Osteoblast (primary cell): ENCODE measurements at regions not wholly inside any gene's neighbourhood (a gene's known extent, or its start where the extent isn't known, plus 50 kb on each side); places are given as distances from the start of the nearest gene placed in this dataset.
A peak's percentile ranks its signal among the peaks of the same experiment; 100 is the strongest.
"Not testable (repeated sequence)": the region's sequence is repeated elsewhere in the genome, so short reads cannot be mapped to it uniquely, and the experiment has no call there.

Experiments used
- DNase-seq: peaks from one replicate; pipeline ENCODE4 v3.0.0; 2011; ENCODE audit warnings: low spot score, mixed read lengths; ENCODE audit not compliant: insufficient read length; ENCODE audit errors: missing footprints
- H2AFZ ChIP-seq: 2 replicates; pipeline ENCODE4 v1.6.0; 2011; ENCODE audit warnings: mild to moderate bottlenecking, low read length
- H3K27ac ChIP-seq: 2 replicates; pipeline ENCODE4 v1.5.1; 2011; ENCODE audit warnings: mild to moderate bottlenecking, low read depth, low read length, moderate library complexity
- H3K27me3 ChIP-seq: 2 replicates; pipeline ENCODE4 v1.6.0; 2012; ENCODE audit warnings: mild to moderate bottlenecking, control low read depth, inconsistent platforms, low read length, moderate library complexity; ENCODE audit not compliant: insufficient read depth
- H3K36me3 ChIP-seq: 2 replicates; pipeline ENCODE4 v1.5.1; 2011; ENCODE audit warnings: mild to moderate bottlenecking, low read length, control low read depth, moderate library complexity; ENCODE audit not compliant: insufficient read depth
- H3K4me1 ChIP-seq: 2 replicates; pipeline ENCODE4 v1.5.1; 2011; ENCODE audit warnings: mild to moderate bottlenecking, low read length, control low read depth, moderate library complexity; ENCODE audit not compliant: insufficient read depth
- H3K4me2 ChIP-seq: 2 replicates; pipeline ENCODE4 v1.6.0; 2011; ENCODE audit warnings: mild to moderate bottlenecking, low read length; ENCODE audit not compliant: insufficient read depth
- H3K4me3 ChIP-seq: fragments of 200-600 bp; sonication (generic); 3 replicates; pipeline ENCODE4 v1.5.1; 2012; ENCODE audit warnings: mild to moderate bottlenecking, low read length, inconsistent platforms; ENCODE audit not compliant: insufficient read depth
- H3K79me2 ChIP-seq: 2 replicates; pipeline ENCODE4 v1.6.0; 2012; ENCODE audit warnings: mild to moderate bottlenecking, low read length, control low read depth, inconsistent platforms; ENCODE audit not compliant: insufficient read depth
- H3K9me3 ChIP-seq: 2 replicates; pipeline ENCODE4 v1.5.1; 2011; ENCODE audit warnings: low read depth, low read length, control low read depth
- H4K20me1 ChIP-seq: 2 replicates; pipeline ENCODE4 v1.6.0; 2012; ENCODE audit warnings: mild to moderate bottlenecking, low read length, control low read depth; ENCODE audit not compliant: insufficient read depth
- CTCF ChIP-seq: IDR thresholded peaks from 2 replicates; pipeline ENCODE4 v1.5.1; 2011; ENCODE audit warnings: mild to moderate bottlenecking, low read depth, low read length, moderate library complexity; ENCODE audit errors: extremely low read depth

GRCh38 chr12:67890726-67891258 is 98.5 kb upstream of the IFNG-AS1 start:
- Histone ChIP-seq H3K4me1 (peaks cover 3% of the 10 kb centered on the region), H3K4me3 (no peak overlapping the region), H3K27me3 (peaks cover 2% of the 10 kb centered on the region), H3K9me3 (no peaks in the 10 kb centered on the region), H4K20me1 (no peaks in the 10 kb centered on the region), H3K79me2 (no peaks in the 10 kb centered on the region), H3K27ac (no peak overlapping the region), H3K4me2 (no peak overlapping the region), H3K36me3 (no peaks in the 10 kb centered on the region), H2AFZ (no peak overlapping the region)
- no peak for TF ChIP-seq CTCF
- DNase-seq = no peak

GRCh38 chr12:67891596-67891995 is 97.7 kb upstream of the IFNG-AS1 start:
- H2AFZ ChIP-seq = no peak overlapping the region

GRCh38 chr12:67892259-67893021 is 96.8 kb upstream of the IFNG-AS1 start:
- Histone ChIP-seq H4K20me1 (no peaks in the 10 kb centered on the region), H3K4me3 (no peak overlapping the region), H3K79me2 (no peaks in the 10 kb centered on the region), H3K27ac (no peak overlapping the region), H3K36me3 (no peaks in the 10 kb centered on the region), H3K27me3 (peaks cover 2% of the 10 kb centered on the region), H3K4me2 (no peak overlapping the region), H2AFZ (peak overlapping the region; percentile 3), H3K9me3 (no peaks in the 10 kb centered on the region), H3K4me1 (no peaks in the 10 kb centered on the region)
- no peak for TF ChIP-seq CTCF
- peak; percentile 82 for DNase-seq

More at GRCh38 chr12:67891596-67891995, 97.7 kb upstream of the IFNG-AS1 start:
- no peaks in the 10 kb centered on the region for H4K20me1 ChIP-seq
- peaks cover 2% of the 10 kb centered on the region for H3K27me3 ChIP-seq
- no peaks in the 10 kb centered on the region for H3K36me3 ChIP-seq
- H3K4me3 ChIP-seq = no peak overlapping the region
- no peak overlapping the region for H3K4me2 ChIP-seq
- H3K79me2 ChIP-seq = no peaks in the 10 kb centered on the region
- H3K9me3 ChIP-seq = no peaks in the 10 kb centered on the region
- no peak overlapping the region for H3K27ac ChIP-seq
- H3K4me1 ChIP-seq = no peaks in the 10 kb centered on the region
- no peak for DNase-seq
- no peak for TF ChIP-seq CTCF

- peak overlapping the region; percentile 3 for H2AFZ ChIP-seq
- TF ChIP-seq CTCF = no peak
- H3K36me3 ChIP-seq = no peaks in the 10 kb centered on the region
- DNase-seq = peak; percentile 68
- H3K27me3 ChIP-seq = peaks cover 2% of the 10 kb centered on the region
- H3K79me2 ChIP-seq = no peaks in the 10 kb centered on the region
- peak overlapping the region; percentile 2 for H3K4me2 ChIP-seq
- no peaks in the 10 kb centered on the region for H3K9me3 ChIP-seq
- H3K4me1 ChIP-seq = no peaks in the 10 kb centered on the region
- no peak overlapping the region for H3K4me3 ChIP-seq
- no peak overlapping the region for H3K27ac ChIP-seq
- no peaks in the 10 kb centered on the region for H4K20me1 ChIP-seq
Observed at GRCh38 chr12:67893022-67893580, 96.1 kb upstream of the IFNG-AS1 start.

GRCh38 chr12:67900418-67900817 is 88.8 kb upstream of the IFNG-AS1 start:
- H3K9me3 ChIP-seq, H2AFZ ChIP-seq, DNase-seq, H3K4me3 ChIP-seq, H3K79me2 ChIP-seq, H3K27ac ChIP-seq, H3K4me1 ChIP-seq, H4K20me1 ChIP-seq, H3K4me2 ChIP-seq, H3K27me3 ChIP-seq, H3K36me3 ChIP-seq: not testable (repeated sequence)
